GM19025 (cell line): ENCODE measurements at regions not wholly inside any gene's neighbourhood (a gene's known extent, or its start where the extent isn't known, plus 50 kb on each side); places are given as distances from the start of the nearest gene placed in this dataset.

ENCODE experiments used
- ATAC-seq: cut with Tn5 transposase; IDR thresholded peaks from one replicate; pipeline ENCODE4 v1.9.1; 2021; ENCODE audit warnings: mild to moderate bottlenecking, low read depth, moderate library complexity; ENCODE audit not compliant: unreplicated experiment

DNA sequence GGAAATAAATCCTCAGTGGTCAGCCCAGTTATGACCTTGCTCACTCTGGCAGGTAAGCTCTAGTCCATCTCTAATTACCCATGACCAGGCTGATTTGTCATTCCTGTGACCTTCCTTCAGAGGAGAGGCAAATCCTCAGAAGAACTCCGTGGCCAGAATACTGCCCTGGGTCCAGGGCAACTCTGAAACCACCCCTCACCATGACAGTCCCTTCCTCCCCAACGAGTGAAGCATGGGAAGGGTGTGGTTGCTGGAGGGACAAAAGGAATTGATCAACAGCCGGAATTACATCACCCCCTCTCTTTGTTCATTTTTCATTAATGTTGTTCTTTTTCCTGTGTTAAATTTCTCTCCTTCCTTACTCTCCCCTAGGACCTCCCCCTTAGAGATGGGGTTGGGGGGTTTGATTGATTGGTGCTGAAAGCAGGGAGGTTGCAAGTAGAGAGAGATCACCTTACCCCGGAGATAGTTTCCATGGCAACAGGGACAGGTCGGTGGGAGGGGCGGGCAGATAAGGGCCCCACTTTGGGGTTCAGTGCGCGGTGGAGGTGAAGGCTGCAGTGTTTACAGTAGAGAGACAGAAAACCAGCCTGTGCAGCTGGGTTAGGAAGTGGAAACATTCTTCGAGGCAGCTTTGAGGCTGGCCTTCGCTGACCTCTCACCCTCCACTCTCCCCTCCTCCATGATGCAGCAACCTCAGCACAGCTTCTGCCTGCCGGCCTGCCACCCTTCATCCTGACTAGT is 647.4 kb downstream of the BCOR start:
- ATAC-seq: no peak

DNA sequence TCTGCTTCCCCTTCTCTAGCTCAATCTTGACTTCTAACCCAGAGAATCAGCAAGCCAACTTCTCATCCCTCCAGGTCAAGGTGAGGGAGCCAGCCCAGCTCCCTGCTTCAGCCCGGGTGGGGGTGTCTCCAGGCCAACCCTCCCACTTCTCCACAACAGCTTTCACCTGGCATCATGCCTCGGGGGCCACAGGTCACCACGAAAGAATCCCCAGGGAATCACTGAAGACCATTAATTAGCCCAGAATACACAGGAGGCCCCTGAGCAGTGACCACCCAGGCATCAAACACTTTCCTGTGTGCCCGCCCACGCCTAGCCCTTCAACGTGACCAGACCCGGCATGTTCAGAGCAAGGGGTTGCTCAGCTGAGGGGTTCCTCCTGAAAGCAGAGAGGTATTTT is 646.7 kb downstream of the BCOR start:
- no peak for ATAC-seq

DNA sequence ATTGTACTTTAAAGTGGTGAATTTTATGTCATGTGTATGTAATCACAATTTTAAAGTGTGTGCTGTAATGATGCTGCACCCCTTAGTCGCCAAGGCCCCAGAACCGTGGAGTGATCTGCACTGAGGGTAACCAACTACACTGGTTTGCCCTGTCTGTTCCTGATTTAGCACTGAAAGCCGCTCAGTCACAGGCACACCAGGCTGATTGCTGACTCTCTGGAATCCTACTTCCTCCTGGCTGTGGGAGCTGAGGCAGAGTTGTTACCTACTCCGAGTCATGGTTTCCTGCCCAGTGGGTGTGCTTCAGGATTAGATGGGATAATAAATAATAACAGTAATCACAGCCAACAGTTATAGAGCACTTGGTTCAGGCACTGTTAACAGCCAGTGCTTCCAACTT is 645.4 kb downstream of the BCOR start:
- ATAC-seq: no peak

DNA sequence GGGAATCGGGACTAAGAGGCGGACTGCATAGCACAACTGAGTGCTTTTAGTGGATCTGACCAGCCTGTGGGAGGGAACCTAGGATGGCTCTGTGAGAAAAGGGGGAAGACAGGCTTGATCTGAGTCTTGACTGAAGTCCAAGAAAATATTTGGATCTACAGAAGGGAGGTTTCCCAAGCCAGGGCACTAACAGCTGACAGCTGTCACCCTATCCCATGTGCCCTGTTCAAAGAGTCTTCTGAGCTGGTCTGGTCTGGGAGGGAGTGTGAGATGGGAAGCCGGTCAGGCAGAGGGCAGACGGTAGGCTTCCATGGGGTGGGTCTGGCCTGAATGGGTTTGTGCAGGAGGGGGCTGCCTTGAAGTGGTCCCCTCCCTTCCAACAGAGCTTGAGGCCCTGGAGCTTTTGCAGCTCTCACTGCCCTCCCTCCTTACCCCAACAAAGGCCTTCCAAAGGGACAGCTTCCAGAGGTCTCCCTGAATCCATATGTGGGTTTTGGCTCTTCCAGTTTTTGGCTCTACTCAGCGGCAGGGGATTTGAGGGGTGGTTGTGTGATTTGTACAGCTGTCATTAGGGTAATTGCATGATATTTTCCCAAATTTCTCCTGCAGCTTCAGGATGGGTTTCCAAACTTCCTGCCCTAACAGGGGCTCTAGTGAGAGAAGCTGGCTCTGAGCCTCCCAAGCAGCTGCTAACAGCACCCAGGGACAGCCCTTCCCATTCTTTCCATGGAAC is 643.7 kb downstream of the BCOR start:
- ATAC-seq: no peak

DNA sequence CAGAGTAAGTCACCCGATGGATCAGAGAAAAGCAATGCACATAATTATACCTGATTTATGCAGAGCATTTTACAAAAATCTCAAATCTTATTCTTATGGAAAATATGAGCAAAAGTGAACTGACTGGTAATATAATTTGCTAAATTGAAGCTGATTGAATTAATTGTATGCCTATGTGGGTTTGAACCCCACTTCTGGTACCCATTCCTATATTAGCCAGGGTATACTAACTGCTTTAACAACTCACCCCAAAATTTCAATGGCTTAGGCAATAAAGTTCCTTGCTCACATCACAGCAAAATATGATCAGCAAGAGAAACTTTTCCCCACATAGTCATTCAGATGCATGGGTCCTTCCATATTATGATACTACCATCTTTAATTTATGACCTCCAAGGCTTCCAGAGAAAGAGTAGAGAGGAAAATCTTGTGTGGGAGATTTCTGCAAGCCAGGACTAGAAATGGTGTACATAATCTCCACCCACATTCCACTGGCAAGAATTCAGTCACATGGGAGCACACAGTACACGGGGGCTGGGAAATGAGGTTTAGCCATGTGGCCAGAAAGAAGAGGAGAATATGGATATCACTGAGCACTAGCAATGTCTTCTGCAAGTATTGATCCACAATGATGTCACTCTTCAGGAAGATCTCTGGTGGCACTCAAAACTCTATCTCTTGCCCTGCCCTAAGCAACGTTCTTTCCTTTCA is 640.7 kb downstream of the BCOR start:
- ATAC-seq: no peak

DNA sequence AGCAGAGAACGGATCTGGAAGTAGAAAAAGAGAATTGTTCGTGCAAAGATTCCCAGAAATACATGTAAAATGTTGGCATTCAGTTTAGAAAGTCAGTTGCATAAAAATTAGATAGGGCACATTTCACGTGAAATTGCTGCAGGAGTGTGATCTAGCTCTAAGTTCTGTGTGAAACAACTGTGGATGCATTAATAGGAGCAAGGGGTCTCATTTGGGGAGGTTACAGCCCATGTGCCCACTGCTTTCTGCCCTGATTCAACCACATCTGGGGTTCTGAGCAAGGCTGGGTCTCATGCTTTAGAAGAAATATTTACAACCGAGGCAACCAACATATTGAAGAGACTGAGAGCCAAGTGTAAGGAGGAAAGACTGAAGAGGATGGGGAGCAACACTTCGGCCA is 639.0 kb downstream of the BCOR start:
- no peak for ATAC-seq

DNA sequence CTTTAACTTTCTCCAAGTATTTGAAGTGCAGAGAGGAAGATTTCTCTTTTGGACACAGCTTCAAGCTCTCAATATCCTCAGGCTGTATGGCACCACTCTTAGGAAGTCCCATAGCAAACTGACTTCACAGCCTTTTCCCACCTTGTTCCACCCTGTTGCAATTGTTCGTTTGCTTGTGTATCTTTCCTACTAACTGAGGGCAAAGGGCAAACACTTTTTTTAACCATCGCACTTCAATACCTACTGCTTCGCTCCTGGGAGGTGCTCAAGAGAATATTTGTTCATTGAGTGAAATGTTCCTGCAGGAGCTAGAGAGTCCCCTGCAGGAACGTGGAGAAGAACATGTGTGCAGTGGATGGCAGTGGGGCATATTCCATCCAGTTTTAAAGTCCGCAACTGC is 638.6 kb downstream of the BCOR start:
- no peak for ATAC-seq

DNA sequence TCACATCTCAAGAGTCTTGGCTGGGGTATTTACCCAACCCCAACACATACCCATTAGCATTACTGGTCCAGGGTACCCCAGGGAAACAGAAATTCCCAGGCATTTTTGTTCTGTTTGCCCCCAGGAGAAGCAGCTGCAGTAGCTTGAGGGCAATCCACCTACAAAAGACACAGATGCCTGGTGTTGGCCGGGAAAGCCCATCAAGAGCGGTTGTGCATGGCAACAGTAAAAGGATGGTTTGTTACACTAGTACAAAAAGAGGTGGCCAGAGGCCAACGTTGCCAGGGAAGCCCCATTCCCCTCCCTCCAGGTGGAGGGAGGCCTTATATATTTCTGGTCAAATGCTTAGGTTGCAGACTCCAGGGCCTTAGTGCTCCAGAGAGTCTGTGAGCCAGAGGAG is 637.8 kb downstream of the BCOR start:
- ATAC-seq: no peak

DNA sequence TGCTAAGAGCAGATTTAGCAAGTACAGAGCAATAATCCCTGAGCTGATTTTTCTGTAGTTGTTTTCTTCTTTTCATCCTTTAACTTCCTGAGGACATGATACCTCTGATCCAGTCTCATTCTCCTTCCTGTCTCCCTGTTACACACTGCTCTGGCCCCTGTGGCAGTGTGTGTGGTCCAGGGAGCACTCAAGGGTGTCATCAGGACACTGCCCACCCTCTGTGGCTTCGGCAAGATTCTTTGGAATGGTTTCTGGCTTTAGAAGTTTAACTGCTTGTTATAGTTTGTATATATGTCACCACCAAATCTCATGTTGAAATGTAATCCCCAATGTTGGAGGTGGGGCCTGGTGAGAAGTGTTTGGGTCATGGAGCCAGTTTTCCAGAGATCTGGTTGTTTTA is 637.3 kb downstream of the BCOR start:
- no peak for ATAC-seq

DNA sequence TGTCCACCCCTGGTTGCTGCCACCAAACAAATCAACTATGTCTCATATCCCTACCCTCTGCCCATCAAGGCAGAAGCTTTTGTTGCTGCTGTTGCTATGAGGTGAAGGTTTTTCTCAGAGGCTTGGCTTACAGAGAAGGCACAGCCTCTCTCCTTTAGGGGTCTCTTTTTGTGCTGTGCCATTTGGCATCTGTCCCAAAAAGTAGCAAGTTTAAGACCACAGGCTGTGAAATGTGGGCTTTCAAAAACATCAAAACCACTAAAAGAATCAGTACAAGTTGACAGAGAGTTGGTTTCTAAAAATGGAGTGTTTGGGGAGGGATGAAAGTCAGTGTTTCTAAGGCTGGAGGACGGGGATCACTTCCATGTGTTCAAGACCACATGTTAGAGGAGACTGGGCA is 634.9 kb downstream of the BCOR start:
- ATAC-seq: no peak

DNA sequence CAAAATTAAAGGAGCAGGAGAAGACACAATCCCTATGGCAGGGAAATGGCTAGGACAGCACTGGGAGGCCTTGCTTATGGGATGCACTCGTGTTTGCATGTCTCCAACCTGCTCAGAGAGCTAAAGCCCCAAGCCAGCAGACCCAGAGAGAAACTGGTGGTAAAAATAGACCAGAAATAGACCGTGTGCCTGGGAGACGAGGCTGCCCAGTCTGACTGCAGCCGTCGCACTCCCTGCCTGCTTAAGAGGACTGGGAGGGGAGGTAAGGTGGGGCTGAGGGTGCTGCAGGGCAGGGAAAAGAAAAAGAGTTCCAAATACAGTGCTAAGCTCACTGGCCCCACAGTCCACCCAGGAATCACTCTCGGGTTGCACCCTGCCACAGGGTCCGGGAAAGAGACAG is 633.5 kb downstream of the BCOR start:
- ATAC-seq: no peak

DNA sequence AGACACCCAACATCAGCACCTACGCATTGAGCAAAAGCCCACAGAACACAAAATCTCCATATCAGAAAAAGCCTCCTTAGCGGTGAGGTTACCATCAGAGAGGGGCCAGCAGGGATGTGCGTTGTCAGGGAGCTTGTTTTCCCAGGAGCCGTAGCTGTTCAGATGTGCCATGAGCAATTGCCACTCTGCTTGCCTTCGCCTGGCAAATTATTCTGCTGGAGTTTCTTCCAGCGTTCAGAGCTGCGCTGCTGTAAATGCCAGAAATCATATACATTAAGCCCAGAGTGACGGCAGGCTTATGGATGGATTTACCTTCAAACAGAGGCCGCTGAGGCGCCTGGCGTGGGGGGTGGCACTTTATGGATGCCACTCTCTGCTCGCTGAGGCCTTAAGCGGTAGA is 632.3 kb downstream of the BCOR start:
- no peak for ATAC-seq

DNA sequence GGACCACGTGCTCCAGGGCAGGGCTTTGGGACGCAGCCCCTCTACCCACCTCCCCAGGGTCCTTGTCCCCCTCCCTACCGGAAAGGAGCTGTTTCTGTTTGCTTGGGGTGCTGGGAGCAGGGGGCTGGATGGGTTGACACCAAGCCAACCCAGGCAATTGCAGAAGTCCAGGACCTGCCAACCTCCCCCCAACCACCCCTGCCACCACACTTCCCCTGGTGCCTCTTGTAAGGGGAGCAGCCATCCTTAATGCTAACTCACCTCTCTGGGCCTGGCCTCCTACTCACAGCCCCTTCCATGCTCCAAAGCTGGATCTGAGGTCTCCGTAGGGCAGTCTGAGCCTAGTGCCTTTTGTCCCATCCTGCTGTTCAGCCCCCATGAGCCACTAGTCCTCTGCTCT is 631.9 kb downstream of the BCOR start:
- ATAC-seq: no peak

DNA sequence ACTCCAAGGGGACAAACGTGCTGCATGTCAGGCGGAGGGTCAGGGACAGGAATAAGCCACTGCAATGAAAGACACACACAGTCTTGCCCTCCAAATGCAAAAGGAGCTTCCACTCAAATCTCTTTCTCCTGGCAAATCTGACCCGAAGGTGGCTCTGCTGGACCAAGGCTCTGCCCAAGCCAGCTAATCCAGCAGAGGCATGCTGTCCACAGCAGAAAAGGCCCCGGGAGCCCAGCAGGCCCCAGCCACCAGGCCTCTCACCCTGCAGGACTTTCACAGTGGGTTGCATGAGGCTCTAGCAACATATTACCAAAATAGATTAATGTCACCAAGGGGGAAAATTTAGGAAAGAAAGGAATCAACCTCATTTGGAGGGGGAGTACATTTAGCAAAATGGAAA is 628.6 kb downstream of the BCOR start:
- no peak for ATAC-seq

DNA sequence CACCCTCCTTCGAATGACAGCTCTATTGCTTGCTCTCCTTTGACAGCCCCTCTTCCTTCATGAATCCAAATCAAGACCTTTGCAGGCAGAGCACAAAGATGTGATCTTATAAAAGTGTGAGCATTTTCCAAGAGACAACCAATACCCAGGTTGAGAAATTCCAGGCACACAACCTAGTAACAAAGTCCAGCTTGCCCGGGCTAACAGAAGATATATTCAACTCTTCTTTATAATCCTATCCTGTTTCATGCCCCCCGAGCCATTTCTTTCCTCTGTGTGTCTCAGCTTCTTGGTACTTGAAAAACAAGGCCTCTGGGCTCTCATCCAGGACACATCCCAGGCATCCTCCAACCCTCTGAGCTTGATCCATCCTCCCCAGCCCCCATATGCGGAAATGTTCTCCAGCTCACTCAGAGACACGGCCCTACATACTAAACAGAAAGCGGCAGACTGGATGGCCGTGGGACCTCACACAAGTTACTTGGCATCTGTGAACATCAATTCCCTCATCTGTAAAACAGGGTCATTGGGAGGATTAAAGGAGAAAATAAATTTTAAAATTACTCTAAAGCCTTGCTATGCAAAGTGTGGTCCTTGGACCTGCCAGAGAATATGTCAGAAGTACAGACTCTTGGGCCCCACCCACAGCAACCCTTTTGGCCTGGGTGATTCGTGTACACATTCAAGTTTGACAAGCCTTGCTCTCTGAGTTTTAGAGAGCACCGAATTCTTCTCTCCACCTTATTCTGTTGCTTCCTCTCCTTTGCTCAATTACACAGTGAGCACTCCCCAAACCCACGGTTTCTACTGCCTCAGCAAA is 627.0 kb downstream of the BCOR start:
- no peak for ATAC-seq

DNA sequence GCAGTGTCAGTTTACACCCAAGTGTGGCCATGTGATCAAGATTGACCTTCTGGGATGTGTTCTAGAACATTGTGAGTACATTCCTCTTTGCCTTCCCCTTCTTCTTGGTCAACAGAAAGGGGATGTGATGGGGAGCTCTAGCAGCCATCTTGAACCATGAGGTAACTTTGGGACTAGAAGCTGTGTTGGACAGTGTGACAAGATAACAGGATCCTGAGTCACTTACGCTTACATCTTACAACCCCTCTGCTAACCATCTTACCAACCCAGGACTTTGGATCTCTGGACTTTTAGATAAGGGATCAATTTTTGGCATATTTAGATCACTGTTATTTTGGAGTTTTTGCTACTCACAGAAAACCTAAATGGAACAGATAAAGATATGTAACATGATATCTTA is 625.6 kb downstream of the BCOR start:
- no peak for ATAC-seq

DNA sequence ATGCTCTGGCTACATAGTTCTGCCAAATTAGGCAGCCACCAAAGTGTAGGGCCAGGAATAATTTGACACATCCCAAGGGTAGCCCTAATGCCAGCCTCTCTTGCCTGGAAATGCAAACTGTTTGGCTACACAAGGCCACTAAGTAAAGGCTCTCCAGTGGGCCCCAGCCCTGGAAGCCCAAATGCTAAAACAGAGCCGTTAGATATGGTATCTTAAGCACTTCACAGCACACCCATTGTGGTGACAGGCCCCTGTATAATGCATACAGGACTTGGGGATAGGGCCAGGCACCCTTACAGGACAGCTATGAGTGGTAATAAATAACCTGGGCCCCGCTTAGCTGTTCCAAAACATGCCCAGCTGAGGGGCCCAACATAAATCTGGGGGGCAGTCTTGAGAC is 623.9 kb downstream of the BCOR start:
- no peak for ATAC-seq

DNA sequence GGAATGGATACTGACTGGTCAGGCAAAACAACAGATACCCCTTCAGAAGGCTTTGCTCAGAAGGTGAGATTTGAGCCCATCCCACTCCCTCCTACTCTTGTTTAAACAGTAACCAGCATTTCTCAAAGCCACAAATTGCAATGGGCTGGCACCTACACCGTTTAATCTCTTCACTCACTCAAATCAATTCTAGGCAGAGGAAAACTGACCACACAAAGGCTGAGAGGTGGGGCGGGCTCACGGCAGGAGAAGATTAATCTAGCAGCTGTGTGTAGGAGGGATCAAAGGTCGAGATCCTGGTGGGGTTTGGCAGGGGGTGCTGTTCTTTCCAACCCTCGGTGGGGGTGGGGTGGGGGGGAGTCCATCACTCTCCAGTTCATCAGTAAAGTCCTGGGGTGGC is 622.4 kb downstream of the BCOR start:
- ATAC-seq: no peak

DNA sequence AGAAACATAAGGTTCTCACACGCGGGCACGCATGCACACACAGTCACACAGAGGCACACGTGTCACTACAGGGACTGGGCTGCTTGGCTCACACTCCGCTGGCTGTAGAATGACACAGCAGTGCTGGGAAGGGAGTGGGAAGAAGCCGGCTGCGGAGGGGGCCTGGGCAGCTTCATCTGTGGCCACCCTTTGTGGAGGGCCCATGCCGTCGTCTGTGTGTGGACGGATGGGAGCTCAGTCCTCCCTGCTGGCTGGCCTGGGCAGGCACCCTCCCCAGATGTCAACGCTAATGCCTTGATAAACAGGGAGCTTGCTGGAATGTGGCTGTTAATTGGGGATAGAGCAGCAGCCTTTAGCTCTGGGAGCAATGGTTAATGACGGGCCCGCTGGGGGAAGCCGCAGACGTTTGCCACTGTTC is 621.1 kb downstream of the BCOR start:
- ATAC-seq: no peak

DNA sequence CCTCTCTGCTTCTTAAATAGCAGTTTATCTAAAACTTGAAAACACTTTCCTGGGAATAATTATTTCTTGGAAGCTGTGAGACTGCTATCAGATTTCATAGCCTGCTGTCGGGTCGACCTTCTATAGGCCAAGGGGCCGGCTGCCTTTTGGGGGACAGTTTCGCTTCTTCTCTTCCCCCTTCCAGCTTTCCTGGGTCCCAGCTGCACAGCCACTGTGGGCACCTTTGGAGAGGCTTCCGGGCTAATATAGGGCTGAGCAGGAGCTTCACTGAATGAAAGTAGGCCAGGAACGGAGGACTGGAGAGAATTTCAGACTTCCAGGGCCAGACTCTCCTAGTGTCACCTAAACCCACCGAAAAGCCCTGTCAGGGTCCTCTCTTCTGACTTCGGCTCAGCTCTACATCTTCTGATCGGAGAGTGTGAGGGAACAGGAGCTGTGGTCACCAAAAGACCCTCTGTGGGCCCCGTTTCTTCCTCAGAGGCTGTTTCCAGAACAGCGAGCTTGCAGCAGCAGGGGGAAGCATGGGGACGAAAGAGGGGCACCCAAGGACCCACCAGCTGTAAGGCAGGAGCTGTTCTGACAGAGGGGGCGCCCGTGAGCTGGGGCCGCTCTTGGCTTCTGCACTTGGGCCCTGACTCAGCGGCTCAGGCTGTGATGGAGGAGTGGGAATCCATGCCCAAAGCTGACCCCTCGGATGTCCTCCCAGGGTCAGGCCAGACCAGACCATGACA is 620.6 kb downstream of the BCOR start:
- no peak for ATAC-seq
